Mesendoderm (in vitro differentiated cells): ENCODE measurements at regions not wholly inside any gene's neighbourhood (a gene's known extent, or its start where the extent isn't known, plus 50 kb on each side); places are given as distances from the start of the nearest gene placed in this dataset.
"Not testable (repeated sequence)": the region's sequence is repeated elsewhere in the genome, so short reads cannot be mapped to it uniquely, and the experiment has no call there.

Experiments used
- DNase-seq: peaks from one replicate; pipeline ENCODE4 v3.0.0; 2013
- H2AK5ac ChIP-seq: 2 replicates; pipeline ENCODE4 v1.6.1; 2013; ENCODE audit warnings: low read length, inconsistent platforms
- H2BK120ac ChIP-seq: 2 replicates; pipeline ENCODE4 v1.6.1; 2013; ENCODE audit warnings: low read depth, mild to moderate bottlenecking, low read length, moderate library complexity, mixed read lengths
- H2BK15ac ChIP-seq: replicated peaks from 2 replicates; pipeline ENCODE4 v1.6.1; 2013; ENCODE audit warnings: low read depth, mild to moderate bottlenecking, moderate library complexity
- H2BK5ac ChIP-seq: 2 replicates; pipeline ENCODE4 v1.6.1; 2013; ENCODE audit warnings: low read length, inconsistent platforms
- H3K18ac ChIP-seq: 2 replicates; pipeline ENCODE4 v1.6.1; 2013; ENCODE audit warnings: mild to moderate bottlenecking, low read length, mixed read lengths
- H3K23ac ChIP-seq: one replicate; pipeline ENCODE4 v1.6.1; 2013; ENCODE audit warnings: low read length
- H3K27ac ChIP-seq: 2 replicates; pipeline ENCODE4 v1.5.1; 2013; ENCODE audit warnings: low read depth, mild to moderate bottlenecking, inconsistent platforms, low read length, moderate library complexity
- H3K27me3 ChIP-seq: 2 replicates; pipeline ENCODE4 v1.6.1; 2013; ENCODE audit warnings: low read length, control low read depth, mild to moderate bottlenecking, inconsistent platforms; ENCODE audit not compliant: insufficient read depth, poor library complexity
- H3K36me3 ChIP-seq: 2 replicates; pipeline ENCODE4 v1.6.1; 2013; ENCODE audit warnings: low read length, inconsistent platforms; ENCODE audit not compliant: control insufficient read depth, insufficient read depth
- H3K4ac ChIP-seq: one replicate; pipeline ENCODE4 v1.6.1; 2013; ENCODE audit warnings: low read depth, mild to moderate bottlenecking, low read length, moderate library complexity
- H3K4me1 ChIP-seq: 2 replicates; pipeline ENCODE4 v1.6.1; 2013; ENCODE audit warnings: low read depth, low read length, inconsistent platforms; ENCODE audit not compliant: control insufficient read depth
- H3K4me2 ChIP-seq: 2 replicates; pipeline ENCODE4 v1.6.1; 2013; ENCODE audit warnings: low read length
- H3K4me3 ChIP-seq: 2 replicates; pipeline ENCODE4 v1.5.1; 2013; ENCODE audit warnings: mild to moderate bottlenecking, low read length
- H3K56ac ChIP-seq: one replicate; pipeline ENCODE4 v1.6.1; 2013; ENCODE audit warnings: low read length
- H3K79me1 ChIP-seq: 2 replicates; pipeline ENCODE4 v1.6.1; 2013; ENCODE audit warnings: low read length, inconsistent platforms
- H3K79me2 ChIP-seq: 2 replicates; pipeline ENCODE4 v1.6.1; 2013; ENCODE audit warnings: mild to moderate bottlenecking, low read length; ENCODE audit not compliant: control insufficient read depth, insufficient read depth
- H3K9ac ChIP-seq: 2 replicates; pipeline ENCODE4 v1.6.1; 2013; ENCODE audit warnings: low read length, inconsistent platforms
- H4K5ac ChIP-seq: one replicate; pipeline ENCODE4 v1.6.1; 2013; ENCODE audit warnings: low read length
- H4K8ac ChIP-seq: one replicate; pipeline ENCODE4 v1.6.1; 2013; ENCODE audit warnings: low read depth, mild to moderate bottlenecking, control low read depth, low read length, moderate library complexity
- WGBS: extraction: QIAGEN DNeasy Blood & Tissue Kit; methylation state at CpG from one replicate; pipeline ENCODE4 v1.1.7; 2013; ENCODE audit warnings: low lambda C conversion rate, missing lambda C conversion rate; ENCODE audit not compliant: insufficient coverage; ENCODE audit errors: extremely low coverage; 5-methylcytosine and 5-hydroxymethylcytosine counted together

DNA sequence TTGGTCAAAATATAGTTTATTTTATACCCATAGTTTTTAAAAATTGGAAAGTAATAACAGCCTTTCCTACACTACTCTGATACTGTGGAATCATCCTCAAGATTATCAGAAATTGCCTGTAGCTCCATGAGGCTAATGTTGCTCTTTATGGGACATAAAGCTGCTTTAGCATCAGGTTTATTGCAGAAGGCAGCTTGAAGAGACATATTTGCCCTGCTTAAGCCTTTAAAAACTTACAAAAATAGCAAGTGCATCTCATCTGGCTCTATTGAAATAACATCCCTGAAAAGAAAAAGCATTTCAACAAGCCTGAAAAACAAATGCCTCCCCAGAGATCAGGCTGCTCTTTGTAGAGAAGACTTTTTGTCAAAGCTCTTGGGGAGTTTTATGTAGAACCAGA is 142.9 kb upstream of the MON1B start:
- Histone ChIP-seq H3K4me3 (no peak overlapping the region), H2BK120ac (no peak overlapping the region), H3K79me2 (no peaks in the 10 kb centered on the region), H3K4ac (no peak overlapping the region), H4K5ac (no peak overlapping the region), H3K23ac (no peak overlapping the region), H3K4me1 (no peaks in the 10 kb centered on the region), H3K9ac (no peak overlapping the region), H3K79me1 (no peaks in the 10 kb centered on the region), H3K18ac (no peak overlapping the region), H2BK15ac (no peak overlapping the region), H3K27ac (no peak overlapping the region), H2BK5ac (no peak overlapping the region), H3K36me3 (no peaks in the 10 kb centered on the region), H2AK5ac (no peak overlapping the region), H4K8ac (no peak overlapping the region), H3K56ac (no peak overlapping the region), H3K4me2 (no peak overlapping the region), H3K27me3 (no peaks in the 10 kb centered on the region)
- DNase-seq = no peak

GRCh38 chr16:77049577-77049976 is 141.4 kb upstream of the MON1B start:
- H3K4me3 ChIP-seq = no peak overlapping the region
- no peaks in the 10 kb centered on the region for H3K79me2 ChIP-seq
- WGBS = no CpG with 5 or more reads among the region's 4 CpGs
- no peak overlapping the region for H3K56ac ChIP-seq
- H2AK5ac ChIP-seq = no peak overlapping the region
- H2BK5ac ChIP-seq = no peak overlapping the region
- H3K9ac ChIP-seq = no peak overlapping the region
- no peaks in the 10 kb centered on the region for H3K4me1 ChIP-seq
- no peak for DNase-seq
- H3K27me3 ChIP-seq = no peaks in the 10 kb centered on the region
- no peak overlapping the region for H4K8ac ChIP-seq
- H4K5ac ChIP-seq = no peak overlapping the region
- no peak overlapping the region for H2BK15ac ChIP-seq
- H3K79me1 ChIP-seq = no peaks in the 10 kb centered on the region
- no peak overlapping the region for H3K18ac ChIP-seq
- no peaks in the 10 kb centered on the region for H3K36me3 ChIP-seq
- H2BK120ac ChIP-seq = no peak overlapping the region
- no peak overlapping the region for H3K23ac ChIP-seq
- H3K4ac ChIP-seq = no peak overlapping the region
- no peak overlapping the region for H3K27ac ChIP-seq
- H3K4me2 ChIP-seq = no peak overlapping the region

GRCh38 chr16:77056597-77056996 is 134.4 kb upstream of the MON1B start:
- not testable (repeated sequence) for H3K9ac ChIP-seq, H3K18ac ChIP-seq, H2BK5ac ChIP-seq, H3K79me1 ChIP-seq, H3K23ac ChIP-seq, H3K27ac ChIP-seq, H4K8ac ChIP-seq, H2BK15ac ChIP-seq, H2AK5ac ChIP-seq, H3K4me3 ChIP-seq, H3K4me2 ChIP-seq, DNase-seq, H4K5ac ChIP-seq, H3K79me2 ChIP-seq, H2BK120ac ChIP-seq, H3K4ac ChIP-seq, H3K36me3 ChIP-seq, H3K4me1 ChIP-seq, H3K56ac ChIP-seq, H3K27me3 ChIP-seq

- peak; percentile 23 for DNase-seq
- Histone ChIP-seq H3K18ac (no peak overlapping the region), H4K8ac (no peak overlapping the region), H3K9ac (no peak overlapping the region), H2BK15ac (no peak overlapping the region), H3K4me2 (no peak overlapping the region), H3K79me1 (no peaks in the 10 kb centered on the region), H3K79me2 (no peaks in the 10 kb centered on the region), H2BK120ac (no peak overlapping the region), H3K4ac (no peak overlapping the region), H4K5ac (no peak overlapping the region), H3K4me1 (no peaks in the 10 kb centered on the region), H2BK5ac (no peak overlapping the region), H3K4me3 (no peak overlapping the region), H2AK5ac (no peak overlapping the region), H3K56ac (no peak overlapping the region), H3K27ac (no peak overlapping the region), H3K23ac (no peak overlapping the region), H3K27me3 (no peaks in the 10 kb centered on the region), H3K36me3 (no peaks in the 10 kb centered on the region)
- WGBS = no CpG with 5 or more reads among the region's 7 CpGs
Observed at GRCh38 chr16:77057161-77057774, 133.7 kb upstream of the MON1B start.

- no peak overlapping the region for H3K4me2 ChIP-seq
- no peaks in the 10 kb centered on the region for H3K4me1 ChIP-seq
- no peak overlapping the region for H2BK15ac ChIP-seq
- H4K5ac ChIP-seq = no peak overlapping the region
- H3K36me3 ChIP-seq = no peaks in the 10 kb centered on the region
- no peak overlapping the region for H3K4me3 ChIP-seq
- no peaks in the 10 kb centered on the region for H3K79me2 ChIP-seq
- H4K8ac ChIP-seq = no peak overlapping the region
- no peak overlapping the region for H3K9ac ChIP-seq
- H3K79me1 ChIP-seq = no peaks in the 10 kb centered on the region
- H2BK5ac ChIP-seq = no peak overlapping the region
- no peak overlapping the region for H3K4ac ChIP-seq
- H3K18ac ChIP-seq = no peak overlapping the region
- no peak overlapping the region for H3K56ac ChIP-seq
- no peaks in the 10 kb centered on the region for H3K27me3 ChIP-seq
- DNase-seq = no peak
- no peak overlapping the region for H2BK120ac ChIP-seq
- H3K27ac ChIP-seq = no peak overlapping the region
- H3K23ac ChIP-seq = no peak overlapping the region
- no peak overlapping the region for H2AK5ac ChIP-seq
Observed at GRCh38 chr16:77059446-77059845, 131.5 kb upstream of the MON1B start.

- H4K5ac ChIP-seq = no peak overlapping the region
- no peaks in the 10 kb centered on the region for H3K79me2 ChIP-seq
- H4K8ac ChIP-seq = no peak overlapping the region
- no peak overlapping the region for H3K4me2 ChIP-seq
- no peak overlapping the region for H3K27ac ChIP-seq
- H3K56ac ChIP-seq = no peak overlapping the region
- H2BK120ac ChIP-seq = no peak overlapping the region
- no peak overlapping the region for H3K4me3 ChIP-seq
- no peak overlapping the region for H3K9ac ChIP-seq
- no peaks in the 10 kb centered on the region for H3K27me3 ChIP-seq
- H3K4me1 ChIP-seq = no peaks in the 10 kb centered on the region
- H3K79me1 ChIP-seq = no peaks in the 10 kb centered on the region
- H2BK5ac ChIP-seq = no peak overlapping the region
- H3K36me3 ChIP-seq = no peaks in the 10 kb centered on the region
- WGBS = no CpG with 5 or more reads among the region's 1 CpG
- no peak overlapping the region for H3K18ac ChIP-seq
- H3K23ac ChIP-seq = no peak overlapping the region
- H2BK15ac ChIP-seq = no peak overlapping the region
- H3K4ac ChIP-seq = no peak overlapping the region
- DNase-seq = no peak
- no peak overlapping the region for H2AK5ac ChIP-seq
Observed at GRCh38 chr16:77060614-77061013, 130.4 kb upstream of the MON1B start.
